SU-DHL-6 (cell line): ENCODE measurements at regions not wholly inside any gene's neighbourhood (a gene's known extent, or its start where the extent isn't known, plus 50 kb on each side); places are given as distances from the start of the nearest gene placed in this dataset.

Experiments
- H2AFZ ChIP-seq: fragments of 200-600 bp; sonication (generic); 2 replicates; pipeline ENCODE4 v1.6.1; 2014; ENCODE audit warnings: low read depth, mild to moderate bottlenecking, moderate library complexity, mixed read lengths, antibody characterized with exemption, low read length; ENCODE audit not compliant: severe bottlenecking
- H3F3A ChIP-seq: fragments of 200-600 bp; shearing (Covaris generic); 2 replicates; pipeline ENCODE4 v1.6.0; 2016; ENCODE audit warnings: antibody characterized with exemption, mild to moderate bottlenecking; ENCODE audit not compliant: insufficient read depth
- H3K27ac ChIP-seq: fragments of 200-600 bp; sonication (generic); 2 replicates; pipeline ENCODE4 v1.5.1; 2016; ENCODE audit warnings: low read depth, mild to moderate bottlenecking, low read length, moderate library complexity, mixed read lengths
- H3K27me3 ChIP-seq: fragments of 200-600 bp; sonication (generic), shearing (Covaris generic); 2 replicates; pipeline ENCODE4 v1.6.0; 2014; ENCODE audit warnings: mild to moderate bottlenecking, low read length
- H3K36me3 ChIP-seq: fragments of 200-600 bp; sonication (generic); 2 replicates; pipeline ENCODE4 v1.6.1; 2014; ENCODE audit warnings: mild to moderate bottlenecking, low read length, mixed read lengths
- H3K4me2 ChIP-seq: fragments of 300-600, 200-600 bp; shearing (Covaris generic), sonication (generic); 2 replicates; pipeline ENCODE4 v1.6.0; 2014; ENCODE audit warnings: low read length, low read depth, mild to moderate bottlenecking; ENCODE audit not compliant: poor library complexity, severe bottlenecking
- H3K4me3 ChIP-seq: fragments of 200-600 bp; sonication (generic); 2 replicates; pipeline ENCODE4 v1.5.1; 2014; ENCODE audit warnings: antibody characterized with exemption, low read length, mild to moderate bottlenecking, mixed read lengths; ENCODE audit not compliant: insufficient read depth, poor library complexity, severe bottlenecking
- H3K79me2 ChIP-seq: fragments of 200-600 bp; sonication (generic); 2 replicates; pipeline ENCODE4 v1.6.1; 2014; ENCODE audit warnings: mild to moderate bottlenecking, low read length, moderate library complexity; ENCODE audit not compliant: insufficient read depth
- H3K9ac ChIP-seq: fragments of 200-600 bp; sonication (generic); 2 replicates; pipeline ENCODE4 v1.7.0; 2014; ENCODE audit warnings: mild to moderate bottlenecking, low read length
- H3K9me2 ChIP-seq: fragments of 200-600 bp; sonication (generic); replicated peaks from 2 replicates; pipeline ENCODE4 v1.6.1; 2014; ENCODE audit warnings: low read length; ENCODE audit not compliant: insufficient read depth
- H3K9me3 ChIP-seq: fragments of 200-600 bp; sonication (generic); 2 replicates; pipeline ENCODE4 v1.6.1; 2014; ENCODE audit warnings: low read length, mixed read lengths; ENCODE audit not compliant: insufficient read depth
- H4K20me1 ChIP-seq: fragments of 200-600 bp; sonication (generic); 2 replicates; pipeline ENCODE4 v1.6.1; 2014; ENCODE audit warnings: low read depth, mild to moderate bottlenecking, antibody characterized with exemption, low read length, moderate library complexity, mixed read lengths
- EZH2phosphoT487 ChIP-seq: fragments of 200-600 bp; sonication (generic), shearing (Covaris generic); conservative IDR thresholded peaks from 2 replicates; pipeline ENCODE4 v1.6.1; 2018; ENCODE audit warnings: mild to moderate bottlenecking, antibody characterized with exemption, low read length, moderate library complexity, mixed read lengths
- TF ChIP-seq, protein P1 (sequence below): fragments of 200-600 bp; sonication (generic); IDR thresholded peaks from one replicate; pipeline ENCODE4 v1.5.1; 2017; ENCODE audit warnings: antibody characterized with exemption, mild to moderate bottlenecking, low read length, moderate library complexity; ENCODE audit not compliant: insufficient read depth, poor library complexity, severe bottlenecking

GRCh38 chr5:60185231-60186099 is 291.9 kb upstream of the PDE4D start:
- no peaks in the 10 kb centered on the region for H3F3A ChIP-seq
- no peaks in the 10 kb centered on the region for H3K9me2 ChIP-seq
- H4K20me1 ChIP-seq: no peaks in the 10 kb centered on the region
- TF ChIP-seq EZH2phosphoT487: no peak
- TF ChIP-seq, protein P1, sequence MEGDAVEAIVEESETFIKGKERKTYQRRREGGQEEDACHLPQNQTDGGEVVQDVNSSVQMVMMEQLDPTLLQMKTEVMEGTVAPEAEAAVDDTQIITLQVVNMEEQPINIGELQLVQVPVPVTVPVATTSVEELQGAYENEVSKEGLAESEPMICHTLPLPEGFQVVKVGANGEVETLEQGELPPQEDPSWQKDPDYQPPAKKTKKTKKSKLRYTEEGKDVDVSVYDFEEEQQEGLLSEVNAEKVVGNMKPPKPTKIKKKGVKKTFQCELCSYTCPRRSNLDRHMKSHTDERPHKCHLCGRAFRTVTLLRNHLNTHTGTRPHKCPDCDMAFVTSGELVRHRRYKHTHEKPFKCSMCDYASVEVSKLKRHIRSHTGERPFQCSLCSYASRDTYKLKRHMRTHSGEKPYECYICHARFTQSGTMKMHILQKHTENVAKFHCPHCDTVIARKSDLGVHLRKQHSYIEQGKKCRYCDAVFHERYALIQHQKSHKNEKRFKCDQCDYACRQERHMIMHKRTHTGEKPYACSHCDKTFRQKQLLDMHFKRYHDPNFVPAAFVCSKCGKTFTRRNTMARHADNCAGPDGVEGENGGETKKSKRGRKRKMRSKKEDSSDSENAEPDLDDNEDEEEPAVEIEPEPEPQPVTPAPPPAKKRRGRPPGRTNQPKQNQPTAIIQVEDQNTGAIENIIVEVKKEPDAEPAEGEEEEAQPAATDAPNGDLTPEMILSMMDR: no peak
- no peak overlapping the region for H3K9ac ChIP-seq
- no peak overlapping the region for H3K4me3 ChIP-seq
- H3K79me2 ChIP-seq: no peaks in the 10 kb centered on the region
- no peak overlapping the region for H3K27ac ChIP-seq
- no peaks in the 10 kb centered on the region for H3K9me3 ChIP-seq
- H3K27me3 ChIP-seq: no peaks in the 10 kb centered on the region
- H3K4me2 ChIP-seq: no peak overlapping the region
- H3K36me3 ChIP-seq: no peaks in the 10 kb centered on the region
- H2AFZ ChIP-seq: no peak overlapping the region

DNA sequence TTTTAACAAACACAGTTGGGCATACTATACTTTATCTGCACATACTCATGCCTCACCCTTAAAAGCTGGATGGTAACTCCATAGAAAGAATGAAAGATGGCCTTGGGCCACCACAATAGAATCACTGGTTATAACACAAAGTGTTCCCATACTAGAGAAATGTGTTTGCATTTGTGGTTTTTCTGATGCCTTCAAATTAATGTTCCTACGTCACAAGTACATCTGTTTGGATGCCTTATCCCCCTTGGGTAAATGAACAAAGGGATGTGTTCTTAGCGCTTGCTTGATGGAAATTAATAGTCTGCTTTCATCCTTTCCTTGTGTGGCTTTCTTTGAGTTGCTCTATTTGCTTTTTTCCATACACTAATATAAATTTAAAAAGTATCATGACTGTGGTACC is 291.1 kb upstream of the PDE4D start:
- Histone ChIP-seq H3K27me3 (no peaks in the 10 kb centered on the region), H3K27ac (no peak overlapping the region), H2AFZ (no peak overlapping the region), H3K9me3 (no peaks in the 10 kb centered on the region), H3K4me3 (no peak overlapping the region), H3K9ac (no peak overlapping the region), H3K9me2 (no peaks in the 10 kb centered on the region), H4K20me1 (no peaks in the 10 kb centered on the region), H3K36me3 (no peaks in the 10 kb centered on the region), H3F3A (no peaks in the 10 kb centered on the region), H3K79me2 (no peaks in the 10 kb centered on the region), H3K4me2 (no peak overlapping the region)
- TF ChIP-seq, protein P1: no peak
- no peak for TF ChIP-seq EZH2phosphoT487

DNA sequence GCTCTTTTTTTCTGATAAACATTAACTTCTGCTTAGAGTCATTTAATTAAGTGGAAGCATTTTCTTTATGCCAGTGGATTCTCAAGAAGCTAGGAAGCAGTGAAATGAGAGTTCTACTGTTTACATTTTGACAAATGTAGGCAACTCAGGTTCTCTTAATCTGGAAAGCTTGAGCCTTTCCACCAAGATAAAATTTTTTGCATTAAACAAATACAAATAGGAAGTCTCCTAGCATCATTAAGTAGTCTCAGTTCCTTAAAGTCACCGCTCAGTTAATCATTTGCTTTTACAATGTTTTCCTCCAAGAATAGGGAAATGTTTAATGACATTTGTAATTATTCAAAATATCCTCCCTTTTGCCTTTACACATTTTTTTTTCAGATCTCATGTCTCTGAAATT is 290.4 kb upstream of the PDE4D start:
- H3K4me2 ChIP-seq: no peak overlapping the region
- no peaks in the 10 kb centered on the region for H3F3A ChIP-seq
- no peak for TF ChIP-seq EZH2phosphoT487
- TF ChIP-seq, protein P1: no peak
- no peaks in the 10 kb centered on the region for H4K20me1 ChIP-seq
- H3K9me2 ChIP-seq: no peaks in the 10 kb centered on the region
- H3K27me3 ChIP-seq: no peaks in the 10 kb centered on the region
- H3K9ac ChIP-seq: no peak overlapping the region
- H2AFZ ChIP-seq: no peak overlapping the region
- no peaks in the 10 kb centered on the region for H3K79me2 ChIP-seq
- H3K36me3 ChIP-seq: no peaks in the 10 kb centered on the region
- H3K27ac ChIP-seq: no peak overlapping the region
- no peaks in the 10 kb centered on the region for H3K9me3 ChIP-seq
- H3K4me3 ChIP-seq: no peak overlapping the region
